K562 (cell line): ENCODE measurements at regions not wholly inside any gene's neighbourhood (a gene's known extent, or its start where the extent isn't known, plus 50 kb on each side); places are given as distances from the start of the nearest gene placed in this dataset.

Experiments
- ATAC-seq: fragments of 200-7000 bp; cut with Tn5 transposase; 3 replicates; pipeline ENCODE4 v1.9.1; 2020; ENCODE audit warnings: moderate library complexity
- BruUV-seq: library from RNA; stranded (reverse); fragments of 400-500 nt; replicated peaks from 2 replicates; lab custom pipeline; 2021; lab: Mats Ljungman, UMichigan
- CTCF ChIA-PET: fragments of 300-600 bp; formaldehyde crosslinking; extraction: SDS; loops from one replicate; lab custom pipeline; 2021; ENCODE audit warnings: low intra/inter-chr PET ratio; lab: Yijun Ruan, JAX
- POLR2A ChIA-PET: fragments of 300-600, 350-650 bp; sonication (Branson Sonifier 250); formaldehyde crosslinking; extraction: SDS; loops from one replicate; lab custom pipeline; 2021; ENCODE audit warnings: antibody characterized with exemption, inconsistent platforms; lab: Yijun Ruan, JAX
- DNase-seq, 4 experiments: peaks; one replicate each; pipeline versions ENCODE4 v3.0.0 to v3.0.0-alpha.2; 2011 to 2018; ENCODE audit warnings: low spot score in 3 of 4, mixed read lengths in 3 of 4; ENCODE audit errors: extremely low read depth in 1 of 4
- FAIRE-seq: peaks from 2 replicates; lab custom pipeline; 2011; peaks lifted over from hg19 to GRCh38; lab: Jason Lieb, UNC
- H2AFZ ChIP-seq: 2 replicates; pipeline ENCODE4 v1.6.0; 2011; ENCODE audit warnings: low read depth, low read length, control low read depth, inconsistent platforms
- H3K27ac ChIP-seq: fragments of 200-600 bp; 3 replicates; pipeline ENCODE4 v1.8.0; 2011; ENCODE audit warnings: low read depth, mild to moderate bottlenecking, control low read depth, inconsistent platforms, low read length, moderate library complexity, mixed read lengths; ENCODE audit errors: extremely low read depth
- H3K27me3 ChIP-seq, 2 experiments: fragments of 300-600 bp in 1 of 2; 2 replicates in 1 of 2; 3 replicates in 1 of 2; pipeline versions ENCODE4 v1.6.0 to v1.8.0; 2011; ENCODE audit warnings: inconsistent platforms in 2 of 2, low read length in 2 of 2, mild to moderate bottlenecking in 1 of 2, mixed read lengths in 1 of 2, moderate library complexity in 1 of 2; ENCODE audit not compliant: control insufficient read depth in 2 of 2, insufficient read depth in 2 of 2
- H3K36me3 ChIP-seq: fragments of 300-600 bp; 3 replicates; pipeline ENCODE4 v1.8.0; 2011; ENCODE audit warnings: mild to moderate bottlenecking, low read length, inconsistent platforms; ENCODE audit not compliant: control insufficient read depth, insufficient read depth
- H3K4me1 ChIP-seq, 2 experiments: fragments of 200-600 bp in 1 of 2; replicated peaks in 1 of 2; 2 replicates in 1 of 2; 3 replicates in 1 of 2; pipeline versions ENCODE4 v1.5.1 to v1.8.0; 2011; ENCODE audit warnings: inconsistent platforms in 2 of 2, low read length in 2 of 2, mild to moderate bottlenecking in 1 of 2, mixed read lengths in 1 of 2, moderate library complexity in 1 of 2; ENCODE audit not compliant: control insufficient read depth in 2 of 2, insufficient read depth in 2 of 2
- H3K4me2 ChIP-seq: 2 replicates; pipeline ENCODE4 v1.6.1; 2011; ENCODE audit warnings: low read length, control low read depth, inconsistent platforms, mixed read lengths; ENCODE audit not compliant: insufficient read depth
- H3K4me3 ChIP-seq: fragments of 200-600 bp; sonication (generic), shearing (Covaris generic); 2 replicates; pipeline ENCODE4 v1.5.1; 2016; ENCODE audit warnings: control low read depth, inconsistent platforms
- H3K79me2 ChIP-seq: fragments of 200-600 bp; 3 replicates; pipeline ENCODE4 v1.8.0; 2011; ENCODE audit warnings: low read length, inconsistent platforms; ENCODE audit not compliant: control insufficient read depth, insufficient read depth
- H3K9ac ChIP-seq, 2 experiments: 2 replicates each; pipeline versions ENCODE4 v1.6.0 to v1.6.1; 2011; ENCODE audit warnings: low read depth in 2 of 2, low read length in 2 of 2, control low read depth in 1 of 2, inconsistent platforms in 1 of 2, mild to moderate bottlenecking in 1 of 2, mixed read lengths in 1 of 2; ENCODE audit not compliant: insufficient read depth in 1 of 2
- H3K9me1 ChIP-seq: one replicate; pipeline ENCODE4 v1.6.0; 2011; ENCODE audit warnings: inconsistent platforms, mild to moderate bottlenecking, low read length, moderate library complexity; ENCODE audit not compliant: control insufficient read depth, insufficient read depth
- H3K9me3 ChIP-seq: replicated peaks from 2 replicates; pipeline ENCODE4 v1.5.1; 2011; ENCODE audit warnings: low read depth, low read length, inconsistent platforms; ENCODE audit not compliant: control insufficient read depth, insufficient read depth
- H4K20me1 ChIP-seq: replicated peaks from 2 replicates; pipeline ENCODE4 v1.6.1; 2011; ENCODE audit warnings: low read length, inconsistent platforms, mixed read lengths; ENCODE audit not compliant: control insufficient read depth, insufficient read depth
- ADNP ChIP-seq: fragments of 200-800 bp; sonication (Bioruptor generic); IDR thresholded peaks from 2 replicates; pipeline ENCODE4 v1.6.1; 2016; ENCODE audit warnings: missing genetic modification characterization, missing compliant biosample characterization
- BRF1 ChIP-seq: IDR thresholded peaks from 3 replicates; pipeline ENCODE4 v1.6.1; 2011; ENCODE audit warnings: borderline replicate concordance, mild to moderate bottlenecking; ENCODE audit not compliant: insufficient read length; ENCODE audit errors: extremely low read depth
- CEBPZ ChIP-seq: fragments of 150-350 bp; IDR thresholded peaks from 2 replicates; pipeline ENCODE4 v1.6.1; 2014; ENCODE audit warnings: low read depth, mild to moderate bottlenecking, low read length, borderline replicate concordance
- E2F8 ChIP-seq: fragments of 450-650 bp; IDR thresholded peaks from 2 replicates; pipeline ENCODE4 v1.7.1; 2018; ENCODE audit warnings: mild to moderate bottlenecking, low read depth; ENCODE audit not compliant: partially characterized antibody
- KDM1A ChIP-seq, 2 experiments: fragments of 450-650 bp; IDR thresholded peaks; 2 replicates each; pipeline ENCODE4 v1.6.1; 2016; ENCODE audit warnings: mild to moderate bottlenecking in 2 of 2
- MED1 ChIP-seq: sonication (generic); formaldehyde crosslinking; IDR thresholded peaks from 2 replicates; pipeline ENCODE4 v1.8.1; 2023; ENCODE audit warnings: missing genetic modification reagents, borderline replicate concordance
- NCOA4 ChIP-seq: fragments of 450-650 bp; IDR thresholded peaks from 2 replicates; pipeline ENCODE4 v1.6.1; 2018; ENCODE audit warnings: mild to moderate bottlenecking; ENCODE audit not compliant: partially characterized antibody
- SUPT5H ChIP-seq: fragments of 450-650 bp; IDR thresholded peaks from 2 replicates; pipeline ENCODE4 v1.6.1; 2016
- ZFP30 ChIP-seq: fragments of 250-450 bp; sonication (Bioruptor Pico); IDR thresholded peaks from 2 replicates; pipeline ENCODE4 v1.8.0; 2022; ENCODE audit warnings: moderate library complexity, mild to moderate bottlenecking, inconsistent platforms, borderline replicate concordance
- WGBS: fragments of 100-300 bp; shearing (Covaris generic); methylation state at CpG from one replicate; pipeline ENCODE4 v1.1.6; 2016; ENCODE audit warnings: low coverage, mixed read lengths; ENCODE audit not compliant: insufficient coverage; ENCODE audit errors: missing lambda C conversion rate; 5-methylcytosine and 5-hydroxymethylcytosine counted together
- in situ Hi-C: fragments of 300-500 bp; cut with MboI; formaldehyde crosslinking; loops from 4 replicates; pipeline ENCODE4 v1.15.0; 2018; ENCODE audit warnings: inconsistent platforms, mixed read lengths
- intact Hi-C: fragments of 100-400 bp; cut with micrococcal nuclease; formaldehyde crosslinking; loops from 2 replicates; pipeline ENCODE4 v1.14.2; 2022

- POLR2A ChIA-PET: no interaction called here
- 0% methylated on average over 3 of the region's 3 CpGs for WGBS
- Histone ChIP-seq H3K4me2 (no peak overlapping the region), H4K20me1 (no peaks in the 10 kb centered on the region), H3K36me3 (no peaks in the 10 kb centered on the region), H3K27me3 (no peaks in the 10 kb centered on the region), H3K79me2 (no peaks in the 10 kb centered on the region), H3K9ac (no peak overlapping the region), H2AFZ (no peak overlapping the region), H3K4me1 (no peaks in the 10 kb centered on the region), H3K27ac (no peak overlapping the region), H3K9me1 (no peaks in the 10 kb centered on the region), H3K9me3 (no peaks in the 10 kb centered on the region), H3K4me3 (no peak overlapping the region)
- CTCF ChIA-PET: no interaction called here
- TF ChIP-seq ZFP30 (CRISPR knock-in tag): no peak
- BruUV-seq: no TSS peak
- in situ Hi-C loops (no loop called here), intact Hi-C loops (no loop called here)
- FAIRE-seq (no peak), DNase-seq (no peak), ATAC-seq (no peak)
These were observed 611.3 kb upstream of the TMEM132C start for GRCh38 chr12:127655691-127656090.

- Histone ChIP-seq H3K9me1 (no peaks in the 10 kb centered on the region), H3K4me1 (no peaks in the 10 kb centered on the region), H3K4me3 (no peak overlapping the region), H4K20me1 (no peaks in the 10 kb centered on the region), H3K9me3 (no peaks in the 10 kb centered on the region), H3K9ac (no peak overlapping the region), H3K36me3 (no peaks in the 10 kb centered on the region), H3K27me3 (no peaks in the 10 kb centered on the region), H3K4me2 (no peak overlapping the region), H3K27ac (no peak overlapping the region), H3K79me2 (no peaks in the 10 kb centered on the region), H2AFZ (no peak overlapping the region)
- WGBS: 2% methylated on average over 3 of the region's 3 CpGs
- ATAC-seq (no peak), DNase-seq (no peak), FAIRE-seq (no peak)
- intact Hi-C loops (no loop called here), in situ Hi-C loops (no loop called here)
- no TSS peak for BruUV-seq
- POLR2A ChIA-PET: no interaction called here
- CTCF ChIA-PET: no interaction called here
- TF ChIP-seq ADNP (tag) (no peak), NCOA4 (no peak), BRF1 (no peak), KDM1A (IDR thresholded peaks at IDR 0.05) (no peak), E2F8 (no peak), CEBPZ (no peak), MED1 (CRISPR knock-in tag) (no peak), SUPT5H (no peak)
These were observed 610.7 kb upstream of the TMEM132C start for GRCh38 chr12:127656266-127656665.
